ENCODE measurements at regions not wholly inside any gene's neighbourhood (a gene's known extent, or its start where the extent isn't known, plus 50 kb on each side); places are given as distances from the start of the nearest gene placed in this dataset.

DNA sequence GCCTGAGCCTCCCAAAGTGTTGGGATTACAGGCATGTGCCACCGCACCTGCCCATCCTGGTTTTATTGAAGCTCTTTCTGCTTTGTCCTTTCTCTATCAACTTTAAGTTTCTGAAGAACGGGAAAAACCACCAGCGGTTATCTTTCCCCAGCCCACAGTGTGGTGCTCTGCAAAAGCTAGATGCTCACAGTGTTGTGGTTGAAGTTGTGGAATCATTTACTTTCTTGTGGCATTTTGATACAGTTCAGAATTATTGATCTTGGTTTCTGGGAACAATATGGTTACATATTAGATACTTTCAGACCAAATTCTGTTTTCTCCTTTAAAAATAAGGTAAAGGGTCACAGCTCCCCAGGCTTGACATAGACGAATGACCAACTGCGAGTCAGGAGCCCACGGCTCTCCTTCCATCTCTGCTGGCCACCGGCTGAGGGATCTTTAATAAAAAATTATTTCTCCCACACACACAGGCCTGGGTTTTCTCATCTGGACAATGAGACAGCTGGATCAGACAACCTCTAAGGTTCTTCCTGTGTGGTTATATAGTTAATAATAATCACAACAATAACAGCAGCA is 385.3 kb downstream of the SETD4 start:
- H3K9me3 ChIP-seq (ENCODE audit: control insufficient read depth, insufficient read depth, low read length): no peaks in the 10 kb centered on the region

DNA sequence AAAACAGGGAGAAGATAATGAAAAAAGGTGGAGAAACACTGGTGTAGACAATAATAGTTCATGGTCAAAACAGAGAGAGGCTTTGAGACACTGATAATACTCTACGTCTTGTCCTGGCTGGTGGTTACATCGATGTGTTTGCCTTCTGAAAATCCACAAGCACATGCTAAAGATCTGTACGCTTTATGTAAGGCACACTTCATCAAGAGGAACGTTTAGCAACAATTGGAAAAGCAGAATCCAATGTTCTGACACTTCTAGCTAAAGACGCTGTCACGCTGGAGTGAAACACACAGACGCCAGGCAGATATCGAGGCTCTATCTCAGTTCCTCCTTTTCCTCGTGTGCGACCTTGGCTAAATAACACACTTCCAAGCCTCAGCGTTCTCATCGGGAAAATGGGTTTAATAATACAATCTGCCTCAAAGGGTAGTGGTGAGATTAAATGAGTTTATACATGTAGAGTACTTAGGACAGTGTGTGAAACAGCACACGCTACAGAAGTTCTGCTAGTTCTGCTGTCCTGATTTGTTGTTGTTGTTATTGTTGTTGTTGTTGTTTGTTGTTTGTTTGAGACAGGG is 386.1 kb downstream of the SETD4 start:
- TF ChIP-seq, protein P1, sequence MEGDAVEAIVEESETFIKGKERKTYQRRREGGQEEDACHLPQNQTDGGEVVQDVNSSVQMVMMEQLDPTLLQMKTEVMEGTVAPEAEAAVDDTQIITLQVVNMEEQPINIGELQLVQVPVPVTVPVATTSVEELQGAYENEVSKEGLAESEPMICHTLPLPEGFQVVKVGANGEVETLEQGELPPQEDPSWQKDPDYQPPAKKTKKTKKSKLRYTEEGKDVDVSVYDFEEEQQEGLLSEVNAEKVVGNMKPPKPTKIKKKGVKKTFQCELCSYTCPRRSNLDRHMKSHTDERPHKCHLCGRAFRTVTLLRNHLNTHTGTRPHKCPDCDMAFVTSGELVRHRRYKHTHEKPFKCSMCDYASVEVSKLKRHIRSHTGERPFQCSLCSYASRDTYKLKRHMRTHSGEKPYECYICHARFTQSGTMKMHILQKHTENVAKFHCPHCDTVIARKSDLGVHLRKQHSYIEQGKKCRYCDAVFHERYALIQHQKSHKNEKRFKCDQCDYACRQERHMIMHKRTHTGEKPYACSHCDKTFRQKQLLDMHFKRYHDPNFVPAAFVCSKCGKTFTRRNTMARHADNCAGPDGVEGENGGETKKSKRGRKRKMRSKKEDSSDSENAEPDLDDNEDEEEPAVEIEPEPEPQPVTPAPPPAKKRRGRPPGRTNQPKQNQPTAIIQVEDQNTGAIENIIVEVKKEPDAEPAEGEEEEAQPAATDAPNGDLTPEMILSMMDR (IDR thresholded peaks at IDR 0.05; ENCODE audit: low read depth, low read length, poor library complexity, severe bottlenecking): no peak
- TF ChIP-seq EZH2phosphoT487 (IDR thresholded peaks at IDR 0.05; ENCODE audit: borderline replicate concordance, low read length): no peak
- no peaks in the 10 kb centered on the region for H3K9me2 ChIP-seq (replicated peaks; ENCODE audit: control insufficient read depth, low read length)
- H3K27ac ChIP-seq (ENCODE audit: low read depth, low read length): no peak overlapping the region
- H3K27me3 ChIP-seq (ENCODE audit: control insufficient read depth, low read length): no peaks in the 10 kb centered on the region
- no peaks in the 10 kb centered on the region for H3K9me3 ChIP-seq (ENCODE audit: control insufficient read depth, insufficient read depth, low read length)
- no peaks in the 10 kb centered on the region for H3K4me1 ChIP-seq (ENCODE audit: control insufficient read depth, low read length)
- no peak overlapping the region for H3K4me3 ChIP-seq (ENCODE audit: low read length)
- no peaks in the 10 kb centered on the region for H3F3A ChIP-seq (ENCODE audit: control insufficient read depth, insufficient read depth)
- H4K20me1 ChIP-seq (ENCODE audit: control insufficient read depth, insufficient read depth, low read depth, low read length): no peaks in the 10 kb centered on the region
- H3K36me3 ChIP-seq (ENCODE audit: control insufficient read depth, low read length): no peaks in the 10 kb centered on the region
- no peak overlapping the region for H3K4me2 ChIP-seq (ENCODE audit: low read length)
- no peaks in the 10 kb centered on the region for H3K79me2 ChIP-seq (ENCODE audit: control insufficient read depth, low read length)

More for the DNA sequence above, 385.3 kb downstream of the SETD4 start:
- H3K4me3 ChIP-seq (ENCODE audit: low read length): no peak overlapping the region
- H3K27me3 ChIP-seq (ENCODE audit: control insufficient read depth, low read length): no peaks in the 10 kb centered on the region
- no peaks in the 10 kb centered on the region for H3F3A ChIP-seq (ENCODE audit: control insufficient read depth, insufficient read depth)
- H3K9me2 ChIP-seq (replicated peaks; ENCODE audit: control insufficient read depth, low read length): no peaks in the 10 kb centered on the region
- no peaks in the 10 kb centered on the region for H3K36me3 ChIP-seq (ENCODE audit: control insufficient read depth, low read length)
- no peak overlapping the region for H3K4me2 ChIP-seq (ENCODE audit: low read length)
- no peak overlapping the region for H3K27ac ChIP-seq (ENCODE audit: low read depth, low read length)
- H4K20me1 ChIP-seq (ENCODE audit: control insufficient read depth, insufficient read depth, low read depth, low read length): no peaks in the 10 kb centered on the region
- H3K79me2 ChIP-seq (ENCODE audit: control insufficient read depth, low read length): no peaks in the 10 kb centered on the region
- no peak for TF ChIP-seq EZH2phosphoT487 (IDR thresholded peaks at IDR 0.05; ENCODE audit: borderline replicate concordance, low read length)
- TF ChIP-seq, protein P1 (IDR thresholded peaks at IDR 0.05; ENCODE audit: low read depth, low read length, poor library complexity, severe bottlenecking): no peak
- no peaks in the 10 kb centered on the region for H3K4me1 ChIP-seq (ENCODE audit: control insufficient read depth, low read length)

DNA sequence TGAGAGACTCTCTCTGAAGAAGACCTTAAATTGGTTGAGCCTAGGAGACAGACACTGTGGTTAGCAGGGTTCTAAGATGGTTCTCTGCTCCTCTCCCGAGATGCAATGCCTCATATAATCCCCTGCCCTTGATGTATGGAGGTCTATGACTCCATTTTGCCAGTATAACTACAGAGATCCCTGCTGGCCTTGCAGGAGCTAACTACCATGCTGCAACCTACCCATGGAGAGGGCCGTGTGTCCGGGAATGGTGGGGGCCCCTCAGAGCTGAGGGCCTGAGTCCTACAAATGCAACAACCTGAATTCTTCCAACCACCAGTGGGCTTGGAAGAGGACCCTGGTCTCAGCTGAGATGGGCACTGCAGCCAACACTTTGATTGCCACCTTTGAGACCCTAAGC is 388.0 kb downstream of the SETD4 start:
- Histone ChIP-seq H3K79me2 (ENCODE audit: control insufficient read depth, low read length) (no peaks in the 10 kb centered on the region), H3K4me3 (ENCODE audit: low read length) (no peak overlapping the region), H3K4me2 (ENCODE audit: low read length) (no peak overlapping the region), H3F3A (ENCODE audit: control insufficient read depth, insufficient read depth) (no peaks in the 10 kb centered on the region), H3K36me3 (ENCODE audit: control insufficient read depth, low read length) (no peaks in the 10 kb centered on the region), H3K9me3 (ENCODE audit: control insufficient read depth, insufficient read depth, low read length) (no peaks in the 10 kb centered on the region), H3K4me1 (ENCODE audit: control insufficient read depth, low read length) (no peaks in the 10 kb centered on the region), H3K27ac (ENCODE audit: low read depth, low read length) (no peak overlapping the region), H3K9me2 (replicated peaks; ENCODE audit: control insufficient read depth, low read length) (no peaks in the 10 kb centered on the region), H3K27me3 (ENCODE audit: control insufficient read depth, low read length) (no peaks in the 10 kb centered on the region), H4K20me1 (ENCODE audit: control insufficient read depth, insufficient read depth, low read depth, low read length) (no peaks in the 10 kb centered on the region)
- no peak for TF ChIP-seq EZH2phosphoT487 (IDR thresholded peaks at IDR 0.05; ENCODE audit: borderline replicate concordance, low read length)
- TF ChIP-seq, protein P1 (IDR thresholded peaks at IDR 0.05; ENCODE audit: low read depth, low read length, poor library complexity, severe bottlenecking): no peak

Data from DOHH2 (cell line).